ENCODE measurements at regions not wholly inside any gene's neighbourhood (a gene's known extent, or its start where the extent isn't known, plus 50 kb on each side); places are given as distances from the start of the nearest gene placed in this dataset.

DNA sequence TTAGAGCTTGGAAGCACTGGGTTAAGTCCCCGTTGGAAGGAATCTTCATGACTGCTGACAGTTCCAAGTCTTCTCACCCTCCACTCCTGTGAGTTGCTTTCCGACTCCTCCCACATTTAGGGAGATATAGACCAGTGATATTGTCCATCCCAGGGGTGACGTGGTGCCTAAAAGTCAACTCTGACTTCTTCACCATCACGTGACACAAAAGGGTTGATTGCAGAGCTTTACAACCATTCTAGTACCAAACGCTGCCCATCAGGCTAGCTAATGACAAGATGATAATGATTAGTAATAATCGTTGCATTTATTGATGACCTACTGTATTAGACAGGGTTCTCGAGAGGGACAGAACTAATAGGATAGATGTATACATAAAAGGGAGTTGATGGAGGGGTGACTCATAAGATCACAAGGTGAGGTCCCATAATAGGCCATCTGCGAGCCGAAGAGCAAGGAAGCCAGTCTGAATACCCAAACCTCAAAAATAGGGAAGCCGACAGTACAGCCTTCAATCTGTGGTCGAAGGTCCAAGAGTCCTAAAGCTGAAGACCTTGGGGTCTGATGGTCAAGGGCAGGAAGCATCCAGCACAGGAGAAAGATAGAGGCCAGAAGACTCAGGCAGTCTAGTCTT lies 85.3 kb upstream of the CARD11 start:
- no peak for TF ChIP-seq MXI1 (IDR thresholded peaks at IDR 0.05; ENCODE audit: borderline replicate concordance, low read depth, low read length)
- TF ChIP-seq RFX5 (IDR thresholded peaks at IDR 0.05; ENCODE audit: low read depth, low read length) = no peak
- TF ChIP-seq POLR2A (IDR thresholded peaks at IDR 0.05; ENCODE audit: low read depth, low read length) = no peak
- TF ChIP-seq, protein P1, sequence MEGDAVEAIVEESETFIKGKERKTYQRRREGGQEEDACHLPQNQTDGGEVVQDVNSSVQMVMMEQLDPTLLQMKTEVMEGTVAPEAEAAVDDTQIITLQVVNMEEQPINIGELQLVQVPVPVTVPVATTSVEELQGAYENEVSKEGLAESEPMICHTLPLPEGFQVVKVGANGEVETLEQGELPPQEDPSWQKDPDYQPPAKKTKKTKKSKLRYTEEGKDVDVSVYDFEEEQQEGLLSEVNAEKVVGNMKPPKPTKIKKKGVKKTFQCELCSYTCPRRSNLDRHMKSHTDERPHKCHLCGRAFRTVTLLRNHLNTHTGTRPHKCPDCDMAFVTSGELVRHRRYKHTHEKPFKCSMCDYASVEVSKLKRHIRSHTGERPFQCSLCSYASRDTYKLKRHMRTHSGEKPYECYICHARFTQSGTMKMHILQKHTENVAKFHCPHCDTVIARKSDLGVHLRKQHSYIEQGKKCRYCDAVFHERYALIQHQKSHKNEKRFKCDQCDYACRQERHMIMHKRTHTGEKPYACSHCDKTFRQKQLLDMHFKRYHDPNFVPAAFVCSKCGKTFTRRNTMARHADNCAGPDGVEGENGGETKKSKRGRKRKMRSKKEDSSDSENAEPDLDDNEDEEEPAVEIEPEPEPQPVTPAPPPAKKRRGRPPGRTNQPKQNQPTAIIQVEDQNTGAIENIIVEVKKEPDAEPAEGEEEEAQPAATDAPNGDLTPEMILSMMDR (conservative IDR thresholded peaks at IDR 0.05; ENCODE audit: low read depth, low read length) = no peak
- TF ChIP-seq MAZ (IDR thresholded peaks at IDR 0.05; ENCODE audit: borderline replicate concordance, low read depth, low read length) = no peak
- no peak for TF ChIP-seq RAD21 (IDR thresholded peaks at IDR 0.05; ENCODE audit: low read length)
- TF ChIP-seq, protein P2, sequence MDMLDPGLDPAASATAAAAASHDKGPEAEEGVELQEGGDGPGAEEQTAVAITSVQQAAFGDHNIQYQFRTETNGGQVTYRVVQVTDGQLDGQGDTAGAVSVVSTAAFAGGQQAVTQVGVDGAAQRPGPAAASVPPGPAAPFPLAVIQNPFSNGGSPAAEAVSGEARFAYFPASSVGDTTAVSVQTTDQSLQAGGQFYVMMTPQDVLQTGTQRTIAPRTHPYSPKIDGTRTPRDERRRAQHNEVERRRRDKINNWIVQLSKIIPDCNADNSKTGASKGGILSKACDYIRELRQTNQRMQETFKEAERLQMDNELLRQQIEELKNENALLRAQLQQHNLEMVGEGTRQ (IDR thresholded peaks at IDR 0.05; ENCODE audit: low read depth, low read length) = no peak
- TF ChIP-seq, protein P3, sequence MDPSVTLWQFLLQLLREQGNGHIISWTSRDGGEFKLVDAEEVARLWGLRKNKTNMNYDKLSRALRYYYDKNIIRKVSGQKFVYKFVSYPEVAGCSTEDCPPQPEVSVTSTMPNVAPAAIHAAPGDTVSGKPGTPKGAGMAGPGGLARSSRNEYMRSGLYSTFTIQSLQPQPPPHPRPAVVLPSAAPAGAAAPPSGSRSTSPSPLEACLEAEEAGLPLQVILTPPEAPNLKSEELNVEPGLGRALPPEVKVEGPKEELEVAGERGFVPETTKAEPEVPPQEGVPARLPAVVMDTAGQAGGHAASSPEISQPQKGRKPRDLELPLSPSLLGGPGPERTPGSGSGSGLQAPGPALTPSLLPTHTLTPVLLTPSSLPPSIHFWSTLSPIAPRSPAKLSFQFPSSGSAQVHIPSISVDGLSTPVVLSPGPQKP (IDR thresholded peaks at IDR 0.05; ENCODE audit: borderline replicate concordance, low read depth, low read length) = no peak
- no peak for TF ChIP-seq RCOR1 (IDR thresholded peaks at IDR 0.05; ENCODE audit: insufficient replicate concordance, low read length)
- no peak for TF ChIP-seq MAFK (IDR thresholded peaks at IDR 0.05; ENCODE audit: low read depth, low read length)
- no peak for TF ChIP-seq NFE2L2 (IDR thresholded peaks at IDR 0.05; ENCODE audit: low read depth, low read length)
- no peak for TF ChIP-seq SMC3 (IDR thresholded peaks at IDR 0.05; ENCODE audit: low read depth, low read length)
- TF ChIP-seq CEBPB (IDR thresholded peaks at IDR 0.05; ENCODE audit: low read depth, low read length) = no peak
- no peak for TF ChIP-seq CHD1 (IDR thresholded peaks at IDR 0.05; ENCODE audit: low read depth, low read length)
